DMS 273 (cell line): ENCODE measurements at regions not wholly inside any gene's neighbourhood (a gene's known extent, or its start where the extent isn't known, plus 50 kb on each side); places are given as distances from the start of the nearest gene placed in this dataset.

Experiments used
- DNase-seq: peaks from one replicate; lab custom pipeline; 2025; ENCODE audit not compliant: unreplicated experiment; lab: John Stamatoyannopoulos, UW

DNA sequence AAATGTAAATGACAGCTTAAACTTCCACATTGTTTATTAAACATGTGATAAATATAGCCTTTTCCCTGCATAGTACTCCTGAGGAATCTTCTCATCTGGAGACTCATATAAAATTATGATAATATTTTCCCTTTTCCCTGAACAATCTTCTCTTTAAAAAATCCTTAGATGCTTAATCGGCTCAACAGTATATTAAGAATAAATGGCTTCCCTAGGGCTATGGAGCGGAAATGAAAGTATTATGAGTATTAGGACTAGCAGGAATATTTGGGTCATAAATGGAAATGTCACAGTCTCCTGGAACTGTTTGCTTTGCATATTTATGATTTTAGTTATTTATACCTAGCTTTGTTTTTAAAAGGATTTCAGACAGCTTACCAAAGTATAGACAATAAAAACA, 200.7 kb upstream of the PDE5A start:
- DNase-seq: no peak

DNA sequence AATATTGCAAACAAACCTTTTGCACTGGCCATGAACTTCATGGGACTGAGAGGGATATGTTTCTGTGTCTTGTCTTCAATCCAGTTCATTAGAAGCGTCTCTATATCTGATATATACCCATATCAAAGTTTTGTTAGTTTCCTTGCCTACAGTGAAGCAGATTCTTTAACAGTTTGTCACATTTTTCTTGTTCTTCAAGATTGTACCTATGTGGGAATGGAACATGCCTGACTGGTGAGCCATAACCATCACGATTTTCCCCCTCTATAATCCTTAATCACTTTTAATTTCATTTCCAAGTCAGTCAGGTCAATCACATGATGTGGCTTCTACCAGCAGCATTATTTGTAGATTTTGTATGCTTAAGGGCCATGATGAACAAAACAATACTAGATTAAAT, 197.1 kb upstream of the PDE5A start:
- no peak for DNase-seq

GRCh38 chr4:119823891-119824290, 195.3 kb upstream of the PDE5A start:
- no peak for DNase-seq

DNA sequence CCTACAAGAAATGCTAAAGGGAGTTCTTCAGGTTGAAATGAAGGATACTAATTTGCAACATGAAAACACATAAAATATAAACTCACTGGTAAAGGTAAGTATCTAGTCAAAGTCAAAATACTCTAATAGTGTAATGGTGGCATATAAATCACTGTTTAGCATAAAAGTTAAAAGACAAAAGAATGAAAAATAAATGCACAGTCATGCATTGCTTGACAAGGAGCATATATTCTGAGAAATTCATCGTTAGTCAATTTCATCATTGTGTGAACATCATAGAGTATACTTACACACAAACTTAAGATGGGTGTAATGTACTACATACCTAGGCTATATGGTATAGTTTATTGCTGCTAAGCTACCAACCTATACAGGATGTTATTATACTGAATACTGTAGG, 194.4 kb upstream of the PDE5A start:
- no peak for DNase-seq

DNA sequence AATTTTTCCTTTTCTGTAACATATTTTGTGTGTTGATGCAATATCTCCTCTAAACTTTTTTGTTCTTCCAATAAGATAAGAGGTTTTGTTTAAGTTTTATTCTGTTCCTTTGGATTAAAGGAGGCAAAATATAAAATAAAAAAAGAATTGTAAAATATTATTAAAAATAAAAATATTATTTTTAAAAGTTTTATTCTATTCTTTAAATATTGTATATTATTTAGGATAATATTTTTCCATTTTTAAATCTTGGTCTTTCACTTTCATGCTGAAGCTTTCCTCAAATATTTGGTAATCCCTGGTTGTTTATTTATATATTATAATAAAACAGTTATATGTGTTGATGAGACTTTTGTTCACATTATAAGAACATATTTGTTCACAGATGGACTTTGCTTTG, 187.9 kb upstream of the PDE5A start:
- DNase-seq: no peak

DNA sequence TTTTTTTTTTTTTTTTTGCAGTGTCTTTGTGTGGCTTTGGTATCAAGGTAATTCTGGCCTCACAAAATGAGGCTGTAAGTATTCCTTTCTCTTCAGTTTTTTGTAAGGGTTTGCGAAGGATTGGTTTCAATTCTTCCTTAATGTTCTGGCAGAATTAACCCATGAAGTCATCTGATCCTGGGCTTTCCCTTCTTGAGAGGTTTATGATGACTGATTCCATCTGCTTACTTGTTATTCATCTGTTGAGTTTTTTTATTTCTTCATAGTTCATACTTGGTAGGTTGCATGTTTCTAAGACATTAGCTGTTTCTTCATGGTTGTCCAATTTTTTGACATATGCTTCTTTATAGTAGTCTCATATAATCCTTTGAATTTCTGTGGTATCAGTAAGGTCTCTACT, 181.4 kb upstream of the PDE5A start:
- DNase-seq: no peak

- no peak for DNase-seq
Measured at GRCh38 chr4:119804404-119804803, 175.8 kb upstream of the PDE5A start.

GRCh38 chr4:119797238-119797894, 168.8 kb upstream of the PDE5A start:
- DNase-seq: no peak

- no peak for DNase-seq
Measured at GRCh38 chr4:119795986-119796578, 167.5 kb upstream of the PDE5A start.

GRCh38 chr4:119794681-119795080, 166.1 kb upstream of the PDE5A start:
- no peak for DNase-seq

- DNase-seq: no peak
Measured at GRCh38 chr4:119794113-119794512, 165.5 kb upstream of the PDE5A start.

DNA sequence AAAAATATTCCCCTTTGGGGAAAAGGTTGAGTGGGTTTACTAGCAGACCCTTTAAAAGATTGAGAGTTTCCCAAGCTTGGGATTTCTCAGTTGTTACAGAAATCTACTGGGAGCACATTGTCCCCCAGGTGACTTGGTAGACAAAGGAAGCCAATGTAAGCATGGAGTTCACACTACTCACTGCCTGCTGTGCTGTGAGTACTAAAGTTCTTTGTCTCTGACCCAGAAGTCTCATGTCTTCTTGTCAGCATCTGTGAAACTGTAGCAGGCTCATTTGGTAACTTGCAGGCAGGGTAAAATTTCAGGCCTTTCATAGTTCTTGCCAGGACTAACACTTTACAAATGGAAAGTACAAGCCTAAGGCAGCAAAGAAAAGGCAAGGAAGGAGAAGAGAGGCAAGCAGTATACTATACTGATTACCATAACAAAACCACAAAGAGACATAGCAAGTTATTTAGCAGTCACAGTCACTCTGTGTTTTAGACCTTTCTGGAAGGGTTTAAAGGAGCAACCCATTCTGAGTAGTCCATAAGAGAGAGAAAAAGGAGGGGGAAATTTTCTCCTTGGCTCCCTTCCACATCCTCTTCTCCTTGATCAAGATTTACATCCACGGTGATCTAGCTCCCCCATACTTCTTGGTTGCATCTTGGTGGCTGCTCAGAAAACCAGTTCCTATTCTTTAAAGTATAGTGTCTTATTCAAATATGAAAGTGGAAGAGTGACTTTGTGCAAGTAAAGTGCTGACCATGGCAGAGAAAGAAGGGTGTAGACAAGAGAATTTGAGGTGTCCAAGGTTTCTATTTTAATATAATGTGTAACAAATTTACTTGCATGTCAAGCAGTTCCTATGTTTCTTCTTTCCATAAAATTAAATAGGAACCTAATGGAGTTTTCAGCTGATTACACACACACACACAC, 160.0 kb upstream of the PDE5A start:
- no peak for DNase-seq

DNA sequence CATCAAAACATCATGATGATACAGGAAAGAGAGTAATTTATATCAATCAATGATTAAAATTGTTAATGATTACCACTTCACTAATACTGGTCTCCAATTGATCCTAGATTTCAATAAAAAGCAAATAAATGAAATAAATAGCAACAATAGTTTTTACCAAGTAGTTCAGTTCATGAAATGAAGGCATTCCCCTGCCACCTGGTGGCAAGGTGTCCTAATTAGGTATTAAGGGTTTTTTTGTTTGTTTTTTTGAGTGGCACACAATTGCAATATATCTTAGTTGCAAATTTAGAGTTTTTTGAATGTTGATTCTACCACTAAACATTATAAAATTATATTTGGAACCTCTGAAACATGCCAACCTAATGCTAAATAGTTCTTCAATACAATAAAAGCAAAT, 157.4 kb upstream of the PDE5A start:
- peak; percentile 12 for DNase-seq

DNA sequence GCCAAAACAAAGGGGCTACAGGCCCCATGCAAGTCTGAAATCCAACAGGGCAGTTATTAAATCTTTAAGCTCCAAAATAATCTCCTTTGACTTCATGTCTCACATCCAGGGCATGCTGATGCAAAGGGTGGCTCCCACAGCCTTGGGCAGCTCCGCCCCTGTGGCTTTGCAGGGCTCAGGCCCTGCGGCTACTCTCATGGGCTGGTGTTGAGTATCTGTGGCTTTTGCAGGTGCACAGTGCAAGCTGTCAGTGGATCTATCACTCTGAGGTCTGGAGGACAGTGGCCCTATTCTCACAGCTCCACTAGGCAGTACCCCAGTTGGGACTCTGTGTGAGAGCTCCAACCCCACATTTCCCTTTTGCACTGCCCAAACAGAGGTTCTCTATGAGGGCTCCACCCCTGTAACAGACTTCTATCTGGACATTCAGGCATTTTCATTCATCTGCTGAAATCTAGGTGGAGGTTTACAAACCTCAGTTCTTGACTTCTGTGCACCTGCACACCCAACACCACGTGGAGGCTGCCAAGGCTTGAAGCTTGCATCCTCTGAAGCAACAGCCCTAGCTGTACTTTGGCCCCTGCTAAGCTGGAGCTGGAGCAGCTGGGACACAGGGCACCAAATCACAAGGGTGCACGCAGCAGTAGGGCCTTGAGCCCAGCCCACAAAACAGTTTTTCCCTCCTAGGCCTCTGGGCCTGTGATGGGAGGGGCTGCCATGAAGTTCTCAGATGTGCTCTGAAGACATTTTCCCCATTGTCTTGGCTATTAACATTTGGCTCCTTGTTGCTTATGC, 154.8 kb upstream of the PDE5A start:
- no peak for DNase-seq

DNA sequence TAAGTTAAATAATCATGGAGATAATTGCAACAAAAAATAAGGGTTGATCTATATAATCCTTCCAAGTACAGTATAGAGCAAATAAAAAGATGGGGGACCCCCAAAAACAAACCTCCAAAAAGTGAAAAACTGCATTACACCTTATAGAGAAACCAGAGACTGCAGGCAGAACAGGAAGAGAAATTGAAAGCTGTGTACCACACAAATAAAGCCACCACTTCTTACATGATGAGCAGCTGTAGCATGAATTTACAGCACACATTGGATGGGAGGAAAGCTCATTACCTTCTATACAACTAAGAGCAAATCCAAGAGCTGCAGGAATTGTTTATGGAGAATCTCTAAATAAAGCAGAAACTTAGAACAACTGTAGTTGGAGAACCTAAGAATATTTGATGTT, 152.4 kb upstream of the PDE5A start:
- DNase-seq: no peak

- no peak for DNase-seq
Measured at GRCh38 chr4:119774840-119775239, 146.2 kb upstream of the PDE5A start.

DNA sequence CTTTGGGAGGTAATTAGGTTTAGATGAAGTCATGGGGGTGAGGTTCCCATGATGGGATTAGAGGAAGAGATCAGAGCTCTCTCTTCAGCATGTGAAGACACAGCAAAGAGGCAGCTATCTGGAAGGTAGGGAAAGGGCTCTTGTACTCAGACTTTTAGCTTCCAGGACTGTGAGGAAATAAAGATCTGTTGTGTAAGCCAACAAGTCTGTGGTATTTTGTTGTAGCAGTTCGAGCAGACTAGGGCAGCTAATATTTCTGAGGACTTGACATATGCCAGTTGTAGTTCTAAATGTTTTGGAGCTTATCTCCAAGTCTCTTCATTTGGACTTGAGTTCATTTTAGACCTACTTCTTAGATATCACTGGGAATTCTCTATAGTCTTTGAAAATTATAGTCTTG, 137.3 kb upstream of the PDE5A start:
- no peak for DNase-seq

DNA sequence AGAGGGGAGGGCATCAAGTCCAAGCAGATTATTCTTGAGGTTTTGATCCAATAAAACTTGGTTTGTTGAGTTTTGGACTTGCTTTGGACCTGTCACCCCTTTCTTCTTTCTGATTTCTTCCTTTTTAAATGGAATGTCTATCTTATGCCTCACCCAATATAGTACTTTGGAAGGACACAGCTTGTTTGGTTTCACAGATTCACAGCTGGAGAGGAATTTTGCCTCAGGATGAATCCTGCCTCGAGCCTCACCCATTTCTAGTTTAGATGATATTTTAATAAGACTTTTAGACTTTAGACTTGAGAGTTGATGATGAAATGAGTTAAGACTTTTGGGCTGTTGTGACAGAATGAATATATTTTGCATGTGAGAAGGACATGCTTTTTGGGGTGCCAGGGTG, 136.9 kb upstream of the PDE5A start:
- no peak for DNase-seq

- DNase-seq: no peak
Measured at GRCh38 chr4:119763386-119763785, 134.8 kb upstream of the PDE5A start.

DNA sequence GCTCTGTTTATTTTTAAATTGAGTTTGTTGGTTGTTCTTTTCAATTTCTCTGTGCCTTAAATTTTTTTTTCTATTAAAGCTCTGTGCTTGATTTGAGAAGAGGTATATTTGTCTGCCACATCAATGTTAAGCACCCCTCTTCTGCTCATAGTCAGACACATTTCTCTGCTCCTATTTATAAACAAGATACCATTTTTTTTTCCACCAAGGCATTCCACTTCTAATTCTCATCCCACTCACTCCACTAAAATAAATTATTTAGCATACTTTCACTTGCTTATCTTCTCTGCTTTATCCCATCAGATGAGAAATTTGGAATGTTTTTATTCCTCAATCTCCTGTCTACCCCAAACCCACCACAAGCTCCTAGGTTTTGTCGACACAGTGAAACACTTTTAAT, 127.0 kb upstream of the PDE5A start:
- no peak for DNase-seq

DNA sequence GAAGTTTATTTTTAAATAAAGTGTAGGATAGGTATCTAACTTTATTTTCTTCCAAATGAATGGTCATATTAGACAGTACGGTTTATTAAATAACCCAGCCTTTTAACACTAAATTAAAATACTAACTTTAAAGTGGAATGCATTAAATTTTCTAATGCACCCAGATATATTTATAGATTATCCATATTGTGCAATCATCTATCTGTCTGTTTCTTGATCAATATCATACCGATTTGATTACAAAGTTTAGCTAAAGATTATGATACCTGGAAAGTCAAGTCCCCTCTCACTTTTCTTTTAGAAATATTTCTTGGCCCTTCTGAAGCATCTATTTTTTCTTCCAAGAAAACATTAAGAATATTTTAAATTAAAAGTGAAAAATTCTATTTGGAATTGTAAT, 124.3 kb upstream of the PDE5A start:
- DNase-seq: no peak
